GM19468 (cell line): ENCODE measurements at regions not wholly inside any gene's neighbourhood (a gene's known extent, or its start where the extent isn't known, plus 50 kb on each side); places are given as distances from the start of the nearest gene placed in this dataset.

Source experiments
- ATAC-seq: cut with Tn5 transposase; IDR thresholded peaks from one replicate; pipeline ENCODE4 v1.9.1; 2021; ENCODE audit warnings: mild to moderate bottlenecking, moderate library complexity, moderate number of reproducible peaks; ENCODE audit not compliant: unreplicated experiment; ENCODE audit errors: extremely low read depth

GRCh38 chr15:37771465-37771864 is 163.0 kb upstream of the TMCO5A start:
- ATAC-seq, result no peak

- no peak for ATAC-seq
Observed at GRCh38 chr15:37773111-37773860, 161.2 kb upstream of the TMCO5A start.

- ATAC-seq, result no peak
Observed at GRCh38 chr15:37774961-37775360, 159.5 kb upstream of the TMCO5A start.

GRCh38 chr15:37777006-37777405 is 157.4 kb upstream of the TMCO5A start:
- no peak for ATAC-seq

- ATAC-seq, result no peak
Observed at GRCh38 chr15:37783290-37783689, 151.2 kb upstream of the TMCO5A start.

- no peak for ATAC-seq
Observed at GRCh38 chr15:37788330-37788729, 146.1 kb upstream of the TMCO5A start.

GRCh38 chr15:37788767-37789396 is 145.6 kb upstream of the TMCO5A start:
- ATAC-seq, result no peak

- no peak for ATAC-seq
Observed at GRCh38 chr15:37789397-37789786, 145.0 kb upstream of the TMCO5A start.

- ATAC-seq, result no peak
Observed at GRCh38 chr15:37789881-37790280, 144.6 kb upstream of the TMCO5A start.

- no peak for ATAC-seq
Observed at GRCh38 chr15:37791693-37792092, 142.7 kb upstream of the TMCO5A start.

- ATAC-seq, result no peak
Observed at GRCh38 chr15:37792351-37792750, 142.1 kb upstream of the TMCO5A start.

- ATAC-seq, result no peak
Observed at GRCh38 chr15:37793851-37794250, 140.6 kb upstream of the TMCO5A start.

GRCh38 chr15:37794947-37795346 is 139.5 kb upstream of the TMCO5A start:
- ATAC-seq, result no peak

GRCh38 chr15:37801529-37801928 is 132.9 kb upstream of the TMCO5A start:
- no peak for ATAC-seq

GRCh38 chr15:37806808-37807207 is 127.6 kb upstream of the TMCO5A start:
- ATAC-seq, result no peak

GRCh38 chr15:37810381-37810780 is 124.1 kb upstream of the TMCO5A start:
- ATAC-seq, result no peak

GRCh38 chr15:37813306-37813705 is 121.1 kb upstream of the TMCO5A start:
- ATAC-seq, result no peak

- ATAC-seq, result no peak
Observed at GRCh38 chr15:37814847-37815515, 119.5 kb upstream of the TMCO5A start.

- ATAC-seq, result no peak
Observed at GRCh38 chr15:37818152-37818677, 116.2 kb upstream of the TMCO5A start.

GRCh38 chr15:37819191-37819590 is 115.2 kb upstream of the TMCO5A start:
- ATAC-seq, result no peak
